ENCODE measurements at regions not wholly inside any gene's neighbourhood (a gene's known extent, or its start where the extent isn't known, plus 50 kb on each side); places are given as distances from the start of the nearest gene placed in this dataset.

- CTCF ChIA-PET = no interaction called here
- DNase-seq (ENCODE audit: low read depth, low spot score) = no peak
- Histone ChIP-seq H3K4me1 (ENCODE audit: control insufficient read depth, insufficient read depth, low read length) (no peaks in the 10 kb centered on the region), H3K27me3 (ENCODE audit: control insufficient read depth, insufficient read depth, low read length) (no peaks in the 10 kb centered on the region), H3K36me3 (ENCODE audit: control insufficient read depth, insufficient read depth, low read length) (no peaks in the 10 kb centered on the region), H3K4me3 (ENCODE audit: low read depth in 2 of 2, low read length in 2 of 2) (no peak overlapping the region), H3K27ac (ENCODE audit: low read length) (no peak overlapping the region), H3K9me3 (ENCODE audit: control insufficient read depth, insufficient read depth, low read depth, low read length) (no peaks in the 10 kb centered on the region)
- in situ Hi-C loops (cut with HindIII; ENCODE audit: low pct_unique_long_range_greater_than_20kb, low sequenced_read_pairs) = no loop called here
- BruUV-seq (replicated peaks) = no TSS peak
- no peak for ATAC-seq
- POLR2A ChIA-PET = no interaction called here
- TF ChIP-seq POLR2AphosphoS5 (IDR thresholded peaks at IDR 0.05; ENCODE audit: low read depth, low read length) (no peak), CTCF (IDR thresholded peaks at IDR 0.05) (no peak), SIN3A (IDR thresholded peaks at IDR 0.05; ENCODE audit: borderline replicate concordance, insufficient read depth, low read depth, low read length) (no peak), REST (IDR thresholded peaks at IDR 0.05; ENCODE audit: insufficient read depth in 1 of 2, low read depth in 2 of 2, low read length in 1 of 2) (no peak), TCF7L2 (IDR thresholded peaks at IDR 0.05; ENCODE audit: low read depth, low read length) (no peak)
- intact Hi-C loops (cut with micrococcal nuclease; ENCODE audit: unreplicated experiment) = no loop called here
These were observed 556.6 kb downstream of the BCL11A start for GRCh38 chr2:59996855-59997254.

GRCh38 chr2:59993726-59994125 is 559.7 kb downstream of the BCL11A start:
- H3K27ac ChIP-seq (ENCODE audit: low read length) = no peak overlapping the region
- H3K27me3 ChIP-seq (ENCODE audit: control insufficient read depth, insufficient read depth, low read length) = no peaks in the 10 kb centered on the region
- no peaks in the 10 kb centered on the region for H3K4me1 ChIP-seq (ENCODE audit: control insufficient read depth, insufficient read depth, low read length)
- H3K36me3 ChIP-seq (ENCODE audit: control insufficient read depth, insufficient read depth, low read length) = no peaks in the 10 kb centered on the region
- in situ Hi-C loops (cut with HindIII; ENCODE audit: low pct_unique_long_range_greater_than_20kb, low sequenced_read_pairs) = no loop called here
- intact Hi-C loops (cut with micrococcal nuclease; ENCODE audit: unreplicated experiment) = no loop called here
- no peak for DNase-seq (ENCODE audit: low read depth, low spot score)
- H3K9me3 ChIP-seq (ENCODE audit: control insufficient read depth, insufficient read depth, low read depth, low read length) = no peaks in the 10 kb centered on the region
- CTCF ChIA-PET = no interaction called here
- TF ChIP-seq TCF7L2 (IDR thresholded peaks at IDR 0.05; ENCODE audit: low read depth, low read length) (no peak), POLR2AphosphoS5 (IDR thresholded peaks at IDR 0.05; ENCODE audit: low read depth, low read length) (no peak), SIN3A (IDR thresholded peaks at IDR 0.05; ENCODE audit: borderline replicate concordance, insufficient read depth, low read depth, low read length) (no peak), REST (IDR thresholded peaks at IDR 0.05; ENCODE audit: insufficient read depth in 1 of 2, low read depth in 2 of 2, low read length in 1 of 2) (no peak), CTCF (IDR thresholded peaks at IDR 0.05) (no peak)
- POLR2A ChIA-PET = no interaction called here
- ATAC-seq = no peak
- BruUV-seq (replicated peaks) = no TSS peak
- no peak overlapping the region for H3K4me3 ChIP-seq (ENCODE audit: low read depth in 2 of 2, low read length in 2 of 2)
